ENCODE measurements at regions not wholly inside any gene's neighbourhood (a gene's known extent, or its start where the extent isn't known, plus 50 kb on each side); places are given as distances from the start of the nearest gene placed in this dataset.

- H3K56ac ChIP-seq (replicated peaks; ENCODE audit: insufficient read length, low read depth, low read length) = no peak overlapping the region
- no peak overlapping the region for H2BK5ac ChIP-seq (ENCODE audit: low read depth, low read length)
- no peak for DNase-seq (ENCODE audit: low read depth in 1 of 2, low spot score in 2 of 2)
- H2BK12ac ChIP-seq (ENCODE audit: low read depth, low read length) = no peak overlapping the region
- no peak overlapping the region for H3K18ac ChIP-seq (ENCODE audit: extremely low read depth, low read length)
- H4K91ac ChIP-seq (replicated peaks; ENCODE audit: insufficient read length, low read length) = no peak overlapping the region
- no peak overlapping the region for H3K23ac ChIP-seq (ENCODE audit: insufficient read length)
- no peak overlapping the region for H4K8ac ChIP-seq (ENCODE audit: extremely low read depth, insufficient read depth, low read length)
- peaks cover 39 to 68% (median 58%) of the 10 kb centered on the region in 4 experiments for H3K27me3 ChIP-seq (replicated peaks in 1 of 4; ENCODE audit: control insufficient read depth in 3 of 4, extremely low read depth in 1 of 4, insufficient read depth in 3 of 4, low read length in 3 of 4)
- TF ChIP-seq MAX (IDR thresholded peaks at IDR 0.05) = 0 out of 2 replicates have a peak, but pooled peaks have one; percentile 13
- peak; percentile 58; the same call in 1 of the 2 replicates for TF ChIP-seq E2F6 (IDR thresholded peaks at IDR 0.05)
- TF ChIP-seq POLR2AphosphoS5 (IDR thresholded peaks at IDR 0.05; ENCODE audit: low read depth, low read length) = peak; percentile 45; the same call in 1 of the 2 replicates
- no peak for TF ChIP-seq SP2 (IDR thresholded peaks at IDR 0.05; ENCODE audit: low read length)
- peak; percentile 0 for TF ChIP-seq EZH2 (IDR thresholded peaks at IDR 0.05; ENCODE audit: low read depth, low read length, severe bottlenecking)
- peak; percentile 71; the same call in 1 of the 2 replicates for TF ChIP-seq TCF12 (IDR thresholded peaks at IDR 0.05; ENCODE audit: low read depth, low read length)
- no peaks in the 10 kb centered on the region for H3K9me3 ChIP-seq (ENCODE audit: insufficient read depth in 2 of 2, low read depth in 1 of 2, low read length in 1 of 2)
- H3K4me3 ChIP-seq (ENCODE audit: extremely low read depth in 1 of 4, insufficient read depth in 2 of 4, low read depth in 3 of 4, low read length in 4 of 4) = no peak overlapping the region
- no peak overlapping the region for H2AK5ac ChIP-seq (ENCODE audit: low read depth, low read length)
- WGBS, 2 experiments (ENCODE audit: extremely low coverage in 1 of 2, insufficient coverage in 1 of 2, insufficient read length in 1 of 2, insufficient replicate concordance in 2 of 2, low coverage in 1 of 2, low lambda C conversion rate in 2 of 2, missing lambda C conversion rate in 1 of 2) = 4% methylated on average over 7 of the region's 7 CpGs; no CpG with 5 or more reads in 1 of the 2 experiments
- peaks cover 0 to 5% (median 1%) of the 10 kb centered on the region in 4 experiments; a peak in 2 of 7 replicates for H3K4me1 ChIP-seq (replicated peaks in 1 of 4; ENCODE audit: control insufficient read depth in 3 of 4, insufficient read depth in 4 of 4, low read length in 3 of 4)
- H2BK20ac ChIP-seq (ENCODE audit: low read length) = no peak overlapping the region
- no peaks in the 10 kb centered on the region for H3K79me1 ChIP-seq (ENCODE audit: low read depth, low read length)
- no peak overlapping the region for H2AFZ ChIP-seq (ENCODE audit: low read length)
- peaks cover 0 to 2% of the 10 kb centered on the region in 2 experiments for H4K20me1 ChIP-seq (replicated peaks in 1 of 2; ENCODE audit: control insufficient read depth in 1 of 2, insufficient read depth in 2 of 2, low read length in 2 of 2)
- H3K14ac ChIP-seq (ENCODE audit: insufficient read length) = no peak overlapping the region
- ChIA-PET POLR2A (ENCODE audit: partially characterized antibody) (no interaction called here), CTCF (ENCODE audit: partially characterized antibody) (interaction anchor here (1.2 to 2.2 kb wide), 2 partner anchors 40 to 116 kb away, joined by 6 to 7 read pairs; no protein-coding TSS in a partner anchor)
- no peak overlapping the region for H3K4me2 ChIP-seq (ENCODE audit: insufficient read depth in 1 of 2, low read depth in 2 of 2, low read length in 2 of 2)
- no peak overlapping the region for H2BK15ac ChIP-seq (ENCODE audit: low read length)
- no peak overlapping the region for H3K27ac ChIP-seq (ENCODE audit: low read depth, low read length)
- no peaks in the 10 kb centered on the region for H3K23me2 ChIP-seq (ENCODE audit: low read depth, low read length)
- H3K4ac ChIP-seq (replicated peaks; ENCODE audit: insufficient read length, low read depth, low read length) = no peak overlapping the region
- no peaks in the 10 kb centered on the region for H3K79me2 ChIP-seq (ENCODE audit: control insufficient read depth in 1 of 2, insufficient read depth in 2 of 2, low read length in 2 of 2)
- H3K36me3 ChIP-seq (ENCODE audit: control insufficient read depth in 2 of 4, insufficient read depth in 4 of 4, low read length in 3 of 4) = no peaks in the 10 kb centered on the region
- no peak overlapping the region for H3K9ac ChIP-seq (replicated peaks in 1 of 4; ENCODE audit: extremely low read depth in 1 of 4, low read depth in 3 of 4, low read length in 3 of 4)
- peak; percentile 65 for FAIRE-seq
- H2BK120ac ChIP-seq (replicated peaks; ENCODE audit: low read depth, low read length) = no peak overlapping the region
- H4K5ac ChIP-seq (ENCODE audit: insufficient read length, low read depth, low read length) = no peak overlapping the region
Observed at GRCh38 chr3:30082652-30083051, 523.7 kb upstream of the TGFBR2 start.
